ENCODE measurements at regions not wholly inside any gene's neighbourhood (a gene's known extent, or its start where the extent isn't known, plus 50 kb on each side); places are given as distances from the start of the nearest gene placed in this dataset.

GRCh38 chr2:76642129-76642528, 880.0 kb downstream of the LRRTM4 start:
- Histone ChIP-seq H3K9me3 (replicated peaks; ENCODE audit: insufficient read depth, low read length) (no peaks in the 10 kb centered on the region), H3K36me3 (replicated peaks; ENCODE audit: insufficient read depth, low read length) (no peaks in the 10 kb centered on the region), H3K4me1 (ENCODE audit: low read length) (no peaks in the 10 kb centered on the region), H3F3A (ENCODE audit: insufficient read depth, low read length) (no peaks in the 10 kb centered on the region), H3K27ac (ENCODE audit: low read length) (no peak overlapping the region), H3K9ac (ENCODE audit: low read length) (no peak overlapping the region), H3K4me2 (ENCODE audit: low read depth, low read length) (no peak overlapping the region), H2AFZ (ENCODE audit: low read length) (no peak overlapping the region), H3K9me2 (replicated peaks; ENCODE audit: insufficient read depth, low read length) (no peaks in the 10 kb centered on the region), H4K20me1 (ENCODE audit: insufficient read depth, low read length) (no peaks in the 10 kb centered on the region), H3K27me3 (replicated peaks; ENCODE audit: insufficient read depth, low read length) (no peaks in the 10 kb centered on the region), H3K4me3 (ENCODE audit: low read length) (no peak overlapping the region), H3K79me2 (ENCODE audit: low read length) (no peaks in the 10 kb centered on the region)
- no peak for DNase-seq
- TF ChIP-seq CTCF (IDR thresholded peaks at IDR 0.05; ENCODE audit: low read length) (no peak), EZH2phosphoT487 (IDR thresholded peaks at IDR 0.05; ENCODE audit: low read length) (no peak), EZH2 (optimal IDR thresholded peaks at IDR 0.05; ENCODE audit: low read depth, low read length) (no peak)

GRCh38 chr2:76641506-76641905, 880.7 kb downstream of the LRRTM4 start:
- Histone ChIP-seq H3K9me3 (replicated peaks; ENCODE audit: insufficient read depth, low read length) (no peaks in the 10 kb centered on the region), H3K9me2 (replicated peaks; ENCODE audit: insufficient read depth, low read length) (no peaks in the 10 kb centered on the region), H3K4me3 (ENCODE audit: low read length) (no peak overlapping the region), H3K27ac (ENCODE audit: low read length) (no peak overlapping the region), H3K27me3 (replicated peaks; ENCODE audit: insufficient read depth, low read length) (no peaks in the 10 kb centered on the region), H2AFZ (ENCODE audit: low read length) (no peak overlapping the region), H3K36me3 (replicated peaks; ENCODE audit: insufficient read depth, low read length) (no peaks in the 10 kb centered on the region), H3F3A (ENCODE audit: insufficient read depth, low read length) (no peaks in the 10 kb centered on the region), H3K4me2 (ENCODE audit: low read depth, low read length) (no peak overlapping the region), H3K79me2 (ENCODE audit: low read length) (no peaks in the 10 kb centered on the region), H3K9ac (ENCODE audit: low read length) (no peak overlapping the region), H3K4me1 (ENCODE audit: low read length) (no peaks in the 10 kb centered on the region), H4K20me1 (ENCODE audit: insufficient read depth, low read length) (no peaks in the 10 kb centered on the region)
- DNase-seq = no peak
- TF ChIP-seq EZH2 (optimal IDR thresholded peaks at IDR 0.05; ENCODE audit: low read depth, low read length) = no peak
- no peak for TF ChIP-seq CTCF (IDR thresholded peaks at IDR 0.05; ENCODE audit: low read length)

- Histone ChIP-seq H2AFZ (ENCODE audit: low read length) (no peak overlapping the region), H3K9ac (ENCODE audit: low read length) (no peak overlapping the region), H3K9me2 (replicated peaks; ENCODE audit: insufficient read depth, low read length) (no peaks in the 10 kb centered on the region), H3K27ac (ENCODE audit: low read length) (no peak overlapping the region), H3F3A (ENCODE audit: insufficient read depth, low read length) (no peaks in the 10 kb centered on the region), H3K27me3 (replicated peaks; ENCODE audit: insufficient read depth, low read length) (no peaks in the 10 kb centered on the region), H3K4me2 (ENCODE audit: low read depth, low read length) (no peak overlapping the region), H3K79me2 (ENCODE audit: low read length) (no peaks in the 10 kb centered on the region), H4K20me1 (ENCODE audit: insufficient read depth, low read length) (no peaks in the 10 kb centered on the region), H3K4me1 (ENCODE audit: low read length) (no peaks in the 10 kb centered on the region), H3K4me3 (ENCODE audit: low read length) (no peak overlapping the region), H3K36me3 (replicated peaks; ENCODE audit: insufficient read depth, low read length) (no peaks in the 10 kb centered on the region), H3K9me3 (replicated peaks; ENCODE audit: insufficient read depth, low read length) (no peaks in the 10 kb centered on the region)
- no peak for TF ChIP-seq EZH2phosphoT487 (IDR thresholded peaks at IDR 0.05; ENCODE audit: low read length)
- no peak for TF ChIP-seq CTCF (IDR thresholded peaks at IDR 0.05; ENCODE audit: low read length)
- no peak for TF ChIP-seq EZH2 (optimal IDR thresholded peaks at IDR 0.05; ENCODE audit: low read depth, low read length)
- no peak for DNase-seq
These were observed 881.3 kb downstream of the LRRTM4 start for GRCh38 chr2:76640905-76641304.
